ENCODE measurements at regions not wholly inside any gene's neighbourhood (a gene's known extent, or its start where the extent isn't known, plus 50 kb on each side); places are given as distances from the start of the nearest gene placed in this dataset.

DNA sequence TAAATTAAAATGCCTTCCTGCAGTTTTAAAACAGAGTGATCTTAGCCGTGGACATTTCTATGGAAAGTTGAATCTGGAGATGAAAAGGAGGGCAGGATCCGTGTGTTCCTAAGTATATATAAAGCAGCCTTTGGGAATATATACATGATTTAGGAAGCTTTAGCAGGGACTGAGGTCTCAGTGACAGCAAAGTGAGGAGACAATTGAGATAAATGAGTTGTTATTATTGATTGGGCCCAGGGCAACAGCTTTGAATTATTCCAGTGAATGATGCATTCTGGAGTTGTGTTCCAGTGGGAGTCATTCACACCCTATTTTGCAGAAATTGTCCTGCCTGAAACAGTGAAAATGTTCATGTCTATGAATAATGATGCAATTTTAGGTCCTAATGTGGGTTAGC lies 281.4 kb downstream of the BCHE start:
- Histone ChIP-seq H3K27ac (ENCODE audit: control insufficient read depth, insufficient read depth) (no peak overlapping the region), H3K79me2 (ENCODE audit: control insufficient read depth, insufficient read depth, low read length) (no peaks in the 10 kb centered on the region), H3K9me3 (replicated peaks; ENCODE audit: control insufficient read depth, insufficient read depth, low read length) (no peaks in the 10 kb centered on the region), H3K36me3 (ENCODE audit: control insufficient read depth in 2 of 2, insufficient read depth in 2 of 2, low read length in 1 of 2) (no peaks in the 10 kb centered on the region), H3K27me3 (replicated peaks in 1 of 2; ENCODE audit: control insufficient read depth in 2 of 2, insufficient read depth in 2 of 2, low read length in 1 of 2) (no peaks in the 10 kb centered on the region), H3K4me1 (ENCODE audit: control insufficient read depth, insufficient read depth, low read length) (no peaks in the 10 kb centered on the region), H3K9ac (ENCODE audit: control insufficient read depth, insufficient read depth, low read length) (no peak overlapping the region), H4K20me1 (ENCODE audit: control insufficient read depth, insufficient read depth) (no peaks in the 10 kb centered on the region), H2AFZ (ENCODE audit: control insufficient read depth, low read depth, low read length) (no peak overlapping the region), H3K4me3 (no peak overlapping the region), H3K4me2 (ENCODE audit: control insufficient read depth, insufficient read depth) (no peak overlapping the region)
- 3% methylated on average over 2 of the region's 2 CpGs for WGBS (ENCODE audit: insufficient coverage, insufficient replicate concordance, low lambda C conversion rate, missing lambda C conversion rate)
- POLR2A ChIA-PET: interaction anchor here (0.6 kb wide), 1 partner anchor 941 kb away, joined by 5 read pairs; no protein-coding TSS in a partner anchor
- in situ Hi-C loops (cut with MboI) (no loop called here), intact Hi-C loops (cut with micrococcal nuclease; ENCODE audit: unreplicated experiment) (no loop called here)
- BruUV-seq (replicated peaks): no TSS peak
- TF ChIP-seq PAX8 (IDR thresholded peaks at IDR 0.05) (no peak), ZNF24 (IDR thresholded peaks at IDR 0.05) (no peak), RUNX3 (IDR thresholded peaks at IDR 0.05; ENCODE audit: low read length) (no peak)
- SMC1A ChIA-PET (ENCODE audit: uncharacterized antibody, unreplicated experiment): no interaction called here
- no peak for DNase-seq (ENCODE audit: low read depth, low spot score)
- no peak for ATAC-seq
- RAD21 ChIA-PET (ENCODE audit: unreplicated experiment): no interaction called here
- no peak for FAIRE-seq
- CTCF ChIA-PET: no interaction called here

DNA sequence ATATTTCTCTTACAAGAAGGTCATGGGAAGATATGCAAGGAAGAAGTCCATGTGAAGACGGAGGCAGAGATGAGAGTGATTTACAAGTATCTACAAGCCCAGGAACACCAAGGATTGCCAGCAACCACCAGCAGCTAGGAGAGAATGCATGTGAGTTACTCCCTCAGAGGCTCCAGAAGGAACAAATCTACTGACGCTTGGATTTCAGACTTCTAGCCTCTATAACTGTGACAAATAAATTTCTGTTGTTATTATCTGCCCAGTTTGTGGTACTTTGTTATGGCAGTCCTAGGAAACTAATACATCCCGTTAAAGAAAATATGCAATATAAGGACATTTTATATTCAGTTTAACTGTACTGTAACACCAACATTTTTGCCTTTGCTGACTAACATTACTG lies 283.9 kb downstream of the BCHE start:
- Histone ChIP-seq H4K20me1 (ENCODE audit: control insufficient read depth, insufficient read depth) (no peaks in the 10 kb centered on the region), H3K27me3 (replicated peaks in 1 of 2; ENCODE audit: control insufficient read depth in 2 of 2, insufficient read depth in 2 of 2, low read length in 1 of 2) (no peaks in the 10 kb centered on the region), H3K4me1 (ENCODE audit: control insufficient read depth, insufficient read depth, low read length) (no peaks in the 10 kb centered on the region), H3K4me2 (ENCODE audit: control insufficient read depth, insufficient read depth) (no peak overlapping the region), H3K36me3 (ENCODE audit: control insufficient read depth in 2 of 2, insufficient read depth in 2 of 2, low read length in 1 of 2) (no peaks in the 10 kb centered on the region), H3K27ac (ENCODE audit: control insufficient read depth, insufficient read depth) (no peak overlapping the region), H3K79me2 (ENCODE audit: control insufficient read depth, insufficient read depth, low read length) (no peaks in the 10 kb centered on the region), H3K9ac (ENCODE audit: control insufficient read depth, insufficient read depth, low read length) (no peak overlapping the region), H3K9me3 (replicated peaks; ENCODE audit: control insufficient read depth, insufficient read depth, low read length) (no peaks in the 10 kb centered on the region), H3K4me3 (no peak overlapping the region), H2AFZ (ENCODE audit: control insufficient read depth, low read depth, low read length) (no peak overlapping the region)
- ChIA-PET RAD21 (ENCODE audit: unreplicated experiment) (no interaction called here), SMC1A (ENCODE audit: uncharacterized antibody, unreplicated experiment) (interaction anchor here (1.0 kb wide), 1 partner anchor 15 kb away, joined by 4 read pairs; no protein-coding TSS in a partner anchor), CTCF (no interaction called here), POLR2A (no interaction called here)
- ATAC-seq: no peak
- BruUV-seq (replicated peaks): no TSS peak
- WGBS (ENCODE audit: insufficient coverage, insufficient replicate concordance, low lambda C conversion rate, missing lambda C conversion rate): 36% methylated on average over 3 of the region's 3 CpGs
- DNase-seq (ENCODE audit: low read depth, low spot score): no peak
- in situ Hi-C loops (cut with MboI) (no loop called here), intact Hi-C loops (cut with micrococcal nuclease; ENCODE audit: unreplicated experiment) (no loop called here)
- FAIRE-seq: no peak
- TF ChIP-seq, protein P1, sequence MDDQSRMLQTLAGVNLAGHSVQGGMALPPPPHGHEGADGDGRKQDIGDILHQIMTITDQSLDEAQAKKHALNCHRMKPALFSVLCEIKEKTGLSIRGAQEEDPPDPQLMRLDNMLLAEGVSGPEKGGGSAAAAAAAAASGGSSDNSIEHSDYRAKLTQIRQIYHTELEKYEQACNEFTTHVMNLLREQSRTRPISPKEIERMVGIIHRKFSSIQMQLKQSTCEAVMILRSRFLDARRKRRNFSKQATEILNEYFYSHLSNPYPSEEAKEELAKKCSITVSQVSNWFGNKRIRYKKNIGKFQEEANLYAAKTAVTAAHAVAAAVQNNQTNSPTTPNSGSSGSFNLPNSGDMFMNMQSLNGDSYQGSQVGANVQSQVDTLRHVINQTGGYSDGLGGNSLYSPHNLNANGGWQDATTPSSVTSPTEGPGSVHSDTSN (IDR thresholded peaks at IDR 0.05; ENCODE audit: insufficient replicate concordance, low read depth, low read length): no peak
- TF ChIP-seq HCFC1 (IDR thresholded peaks at IDR 0.05; ENCODE audit: low read length) (no peak), CEBPB (IDR thresholded peaks at IDR 0.05; ENCODE audit: borderline replicate concordance in 1 of 2, low read depth in 2 of 2, low read length in 2 of 2) (no peak), ZNF384 (IDR thresholded peaks at IDR 0.05; ENCODE audit: borderline replicate concordance, low read depth, low read length) (no peak), CBX5 (IDR thresholded peaks at IDR 0.05; ENCODE audit: low read depth) (no peak), HDAC6 (IDR thresholded peaks at IDR 0.05; ENCODE audit: unreplicated experiment) (no peak), SUZ12 (IDR thresholded peaks at IDR 0.05; ENCODE audit: unreplicated experiment) (no peak), EP300 (IDR thresholded peaks at IDR 0.05; ENCODE audit: borderline replicate concordance in 1 of 2, control insufficient read depth in 1 of 2, low read depth in 2 of 2, low read length in 2 of 2) (no peak)
- TF ChIP-seq, protein P2, sequence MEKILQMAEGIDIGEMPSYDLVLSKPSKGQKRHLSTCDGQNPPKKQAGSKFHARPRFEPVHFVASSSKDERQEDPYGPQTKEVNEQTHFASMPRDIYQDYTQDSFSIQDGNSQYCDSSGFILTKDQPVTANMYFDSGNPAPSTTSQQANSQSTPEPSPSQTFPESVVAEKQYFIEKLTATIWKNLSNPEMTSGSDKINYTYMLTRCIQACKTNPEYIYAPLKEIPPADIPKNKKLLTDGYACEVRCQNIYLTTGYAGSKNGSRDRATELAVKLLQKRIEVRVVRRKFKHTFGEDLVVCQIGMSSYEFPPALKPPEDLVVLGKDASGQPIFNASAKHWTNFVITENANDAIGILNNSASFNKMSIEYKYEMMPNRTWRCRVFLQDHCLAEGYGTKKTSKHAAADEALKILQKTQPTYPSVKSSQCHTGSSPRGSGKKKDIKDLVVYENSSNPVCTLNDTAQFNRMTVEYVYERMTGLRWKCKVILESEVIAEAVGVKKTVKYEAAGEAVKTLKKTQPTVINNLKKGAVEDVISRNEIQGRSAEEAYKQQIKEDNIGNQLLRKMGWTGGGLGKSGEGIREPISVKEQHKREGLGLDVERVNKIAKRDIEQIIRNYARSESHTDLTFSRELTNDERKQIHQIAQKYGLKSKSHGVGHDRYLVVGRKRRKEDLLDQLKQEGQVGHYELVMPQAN (conservative IDR thresholded peaks at IDR 0.05): no peak
- TF ChIP-seq, protein P3, sequence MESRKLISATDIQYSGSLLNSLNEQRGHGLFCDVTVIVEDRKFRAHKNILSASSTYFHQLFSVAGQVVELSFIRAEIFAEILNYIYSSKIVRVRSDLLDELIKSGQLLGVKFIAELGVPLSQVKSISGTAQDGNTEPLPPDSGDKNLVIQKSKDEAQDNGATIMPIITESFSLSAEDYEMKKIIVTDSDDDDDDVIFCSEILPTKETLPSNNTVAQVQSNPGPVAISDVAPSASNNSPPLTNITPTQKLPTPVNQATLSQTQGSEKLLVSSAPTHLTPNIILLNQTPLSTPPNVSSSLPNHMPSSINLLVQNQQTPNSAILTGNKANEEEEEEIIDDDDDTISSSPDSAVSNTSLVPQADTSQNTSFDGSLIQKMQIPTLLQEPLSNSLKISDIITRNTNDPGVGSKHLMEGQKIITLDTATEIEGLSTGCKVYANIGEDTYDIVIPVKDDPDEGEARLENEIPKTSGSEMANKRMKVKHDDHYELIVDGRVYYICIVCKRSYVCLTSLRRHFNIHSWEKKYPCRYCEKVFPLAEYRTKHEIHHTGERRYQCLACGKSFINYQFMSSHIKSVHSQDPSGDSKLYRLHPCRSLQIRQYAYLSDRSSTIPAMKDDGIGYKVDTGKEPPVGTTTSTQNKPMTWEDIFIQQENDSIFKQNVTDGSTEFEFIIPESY (IDR thresholded peaks at IDR 0.05): no peak

Data from GM12878 (cell line).